GM12892 (cell line): ENCODE measurements at regions not wholly inside any gene's neighbourhood (a gene's known extent, or its start where the extent isn't known, plus 50 kb on each side); places are given as distances from the start of the nearest gene placed in this dataset.

Experiments used
- POLR2A ChIP-seq: IDR thresholded peaks from 2 replicates; pipeline ENCODE4 v1.6.1; 2011; ENCODE audit warnings: low read depth, low read length, control low read depth
- POLR2AphosphoS5 ChIP-seq: IDR thresholded peaks from 2 replicates; pipeline ENCODE4 v1.6.1; 2011; ENCODE audit warnings: low read depth, low read length, control low read depth
- TAF1 ChIP-seq: IDR thresholded peaks from 2 replicates; pipeline ENCODE4 v1.6.1; 2011; ENCODE audit warnings: low read depth, mild to moderate bottlenecking, control low read depth, low read length, borderline replicate concordance

- TF ChIP-seq POLR2A (no peak), POLR2AphosphoS5 (no peak), TAF1 (no peak)
These were observed 522.6 kb downstream of the NTRK3 start for GRCh38 chr15:87733977-87734376.
